ENCODE measurements at regions not wholly inside any gene's neighbourhood (a gene's known extent, or its start where the extent isn't known, plus 50 kb on each side); places are given as distances from the start of the nearest gene placed in this dataset.

DNA sequence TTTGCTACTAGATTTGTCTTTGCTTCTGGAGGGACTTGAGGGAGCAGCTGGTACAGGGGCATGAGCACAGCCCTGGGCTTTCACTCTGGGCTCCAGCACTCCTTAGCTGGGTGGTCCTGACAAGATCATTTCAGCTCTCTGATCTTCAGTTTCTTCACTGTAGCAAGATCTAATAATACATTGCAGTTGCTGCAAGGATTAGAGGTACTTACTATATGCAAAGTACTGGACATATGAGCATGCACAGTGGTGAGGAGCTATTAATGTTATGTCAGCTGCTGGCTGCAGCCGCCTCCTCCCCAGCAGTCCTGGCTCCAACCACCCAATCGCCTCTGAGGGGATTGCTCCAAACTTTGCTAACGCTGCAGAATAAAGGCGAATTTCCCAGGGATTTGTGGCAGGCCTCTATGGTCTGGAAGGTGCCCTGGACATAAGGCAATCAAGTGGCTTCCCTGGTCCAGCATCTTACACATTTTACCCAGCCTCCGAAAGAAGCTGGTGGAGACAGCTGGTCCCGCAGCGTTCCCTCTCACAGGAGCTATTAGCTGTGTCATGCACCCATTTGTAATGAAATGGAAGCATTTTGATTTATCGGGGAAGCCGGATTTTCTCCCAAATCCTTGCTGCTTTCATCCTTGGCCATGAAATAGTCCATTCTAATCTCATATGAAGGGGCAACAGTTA is 96.7 kb downstream of the RHOB start:
- Histone ChIP-seq H2BK20ac (ENCODE audit: low read length) (no peak overlapping the region), H4K91ac (replicated peaks; ENCODE audit: insufficient read length, low read length) (no peak overlapping the region), H4K5ac (ENCODE audit: insufficient read length, low read depth, low read length) (no peak overlapping the region), H2BK12ac (ENCODE audit: low read depth, low read length) (no peak overlapping the region), H2BK5ac (ENCODE audit: low read depth, low read length) (no peak overlapping the region), H2AFZ (ENCODE audit: low read length) (no peak overlapping the region), H3K27me3 (replicated peaks in 1 of 4; ENCODE audit: control insufficient read depth in 3 of 4, extremely low read depth in 1 of 4, insufficient read depth in 3 of 4, low read length in 3 of 4) (peaks cover 0 to 2% (median 0%) of the 10 kb centered on the region in 4 experiments; a peak in 2 of 7 replicates), H3K27ac (ENCODE audit: low read depth, low read length) (no peak overlapping the region), H2AK5ac (ENCODE audit: low read depth, low read length) (no peak overlapping the region), H3K4me1 (replicated peaks in 1 of 4; ENCODE audit: control insufficient read depth in 3 of 4, insufficient read depth in 4 of 4, low read length in 3 of 4) (peaks cover 0 to under 1% (median under 1%) of the 10 kb centered on the region in 4 experiments; a peak in 3 of 7 replicates), H3K79me1 (ENCODE audit: low read depth, low read length) (no peaks in the 10 kb centered on the region), H4K20me1 (replicated peaks in 1 of 2; ENCODE audit: control insufficient read depth in 1 of 2, insufficient read depth in 2 of 2, low read length in 2 of 2) (no peaks in the 10 kb centered on the region), H3K4me3 (ENCODE audit: extremely low read depth in 1 of 4, insufficient read depth in 2 of 4, low read depth in 3 of 4, low read length in 4 of 4) (no peak overlapping the region), H3K36me3 (ENCODE audit: control insufficient read depth in 2 of 4, insufficient read depth in 4 of 4, low read length in 3 of 4) (no peaks in the 10 kb centered on the region), H3K9me3 (ENCODE audit: insufficient read depth in 2 of 2, low read depth in 1 of 2, low read length in 1 of 2) (peaks cover 0 to 2% of the 10 kb centered on the region in 2 experiments; a peak in 1 of 4 replicates), H3K23me2 (ENCODE audit: low read depth, low read length) (no peaks in the 10 kb centered on the region), H3K23ac (ENCODE audit: insufficient read length) (no peak overlapping the region), H2BK15ac (ENCODE audit: low read length) (no peak overlapping the region), H3K4me2 (ENCODE audit: insufficient read depth in 1 of 2, low read depth in 2 of 2, low read length in 2 of 2) (no peak overlapping the region), H2BK120ac (replicated peaks; ENCODE audit: low read depth, low read length) (no peak overlapping the region), H3K9ac (replicated peaks in 1 of 4; ENCODE audit: extremely low read depth in 1 of 4, low read depth in 3 of 4, low read length in 3 of 4) (no peak overlapping the region), H3K18ac (ENCODE audit: extremely low read depth, low read length) (no peak overlapping the region), H3K56ac (replicated peaks; ENCODE audit: insufficient read length, low read depth, low read length) (no peak overlapping the region), H3K79me2 (ENCODE audit: control insufficient read depth in 1 of 2, insufficient read depth in 2 of 2, low read length in 2 of 2) (no peaks in the 10 kb centered on the region), H4K8ac (ENCODE audit: extremely low read depth, insufficient read depth, low read length) (no peak overlapping the region), H3K4ac (replicated peaks; ENCODE audit: insufficient read length, low read depth, low read length) (no peak overlapping the region), H3K14ac (ENCODE audit: insufficient read length) (no peak overlapping the region)
- 81% methylated on average over 9 of the region's 9 CpGs; no CpG with 5 or more reads in 1 of the 2 experiments for WGBS, 2 experiments (ENCODE audit: extremely low coverage in 1 of 2, insufficient coverage in 1 of 2, insufficient read length in 1 of 2, insufficient replicate concordance in 2 of 2, low coverage in 1 of 2, low lambda C conversion rate in 2 of 2, missing lambda C conversion rate in 1 of 2)
- FAIRE-seq (no peak), DNase-seq (ENCODE audit: low read depth in 1 of 2, low spot score in 2 of 2) (no peak)
- TF ChIP-seq CHD1 (IDR thresholded peaks at IDR 0.05; ENCODE audit: low read depth, low read length) (no peak), KDM1A (IDR thresholded peaks at IDR 0.05; ENCODE audit: borderline replicate concordance, low read length) (no peak), SP1 (IDR thresholded peaks at IDR 0.05; ENCODE audit: low read depth, low read length) (no peak), TAF1 (IDR thresholded peaks at IDR 0.05; ENCODE audit: low read depth, low read length) (no peak), CBX5 (IDR thresholded peaks at IDR 0.05; ENCODE audit: low read depth, low read length) (no peak), PHF8 (conservative IDR thresholded peaks at IDR 0.05; ENCODE audit: low read depth, low read length) (no peak), POLR2A (IDR thresholded peaks at IDR 0.05; ENCODE audit: control extremely low read depth in 1 of 2, low read depth in 2 of 2, low read length in 2 of 2) (no peak), BACH1 (IDR thresholded peaks at IDR 0.05; ENCODE audit: low read length) (no peak), EGR1 (IDR thresholded peaks at IDR 0.05; ENCODE audit: borderline replicate concordance, low read depth, low read length) (no peak), GABPA (IDR thresholded peaks at IDR 0.05; ENCODE audit: borderline replicate concordance, insufficient read depth, low read length) (no peak), BCL11A (IDR thresholded peaks at IDR 0.05; ENCODE audit: low read depth in 2 of 2, low read length in 2 of 2) (no peak)
- POLR2A ChIA-PET (ENCODE audit: partially characterized antibody) = interaction anchor here (1.0 to 1.9 kb wide), 2 partner anchors 8 to 96 kb away, joined by 3 to 10 read pairs; partner anchors contain the start of gene RHOB
- CTCF ChIA-PET (ENCODE audit: partially characterized antibody) = interaction anchor here (0.7 to 1.9 kb wide), 14 partner anchors 9 to 118 kb away, joined by 3 to 9 read pairs (median 4); no protein-coding TSS in a partner anchor
